GM12801 (cell line): ENCODE measurements at regions not wholly inside any gene's neighbourhood (a gene's known extent, or its start where the extent isn't known, plus 50 kb on each side); places are given as distances from the start of the nearest gene placed in this dataset.

Source experiments
- CTCF ChIP-seq: IDR thresholded peaks from one replicate; pipeline ENCODE4 v1.5.1; 2011; ENCODE audit warnings: control low read depth; ENCODE audit not compliant: insufficient read length; ENCODE audit errors: extremely low read depth

GRCh38 chr5:174916227-174916626, 191.8 kb downstream of the MSX2 start:
- TF ChIP-seq CTCF: no peak

GRCh38 chr5:174911118-174911517, 186.7 kb downstream of the MSX2 start:
- no peak for TF ChIP-seq CTCF

- no peak for TF ChIP-seq CTCF
Measured at GRCh38 chr5:174910245-174910737, 185.9 kb downstream of the MSX2 start.

- TF ChIP-seq CTCF: no peak
Measured at GRCh38 chr5:174903172-174903732, 178.9 kb downstream of the MSX2 start.

GRCh38 chr5:174901336-174901735, 177.0 kb downstream of the MSX2 start:
- no peak for TF ChIP-seq CTCF

- no peak for TF ChIP-seq CTCF
Measured at GRCh38 chr5:174900240-174900865, 176.0 kb downstream of the MSX2 start.

GRCh38 chr5:174897281-174897950, 173.0 kb downstream of the MSX2 start:
- no peak for TF ChIP-seq CTCF
